Transverse colon (tissue), 3 donors: ENCODE measurements at regions not wholly inside any gene's neighbourhood (a gene's known extent, or its start where the extent isn't known, plus 50 kb on each side); places are given as distances from the start of the nearest gene placed in this dataset.

Experiments used
- POLR2A ChIP-seq: fragments of 450-650 bp; IDR thresholded peaks from one replicate; pipeline ENCODE4 v1.6.1; 2016; ENCODE audit warnings: antibody characterized with exemption, mild to moderate bottlenecking, moderate library complexity
- TF ChIP-seq, protein P1 (sequence below), 5 experiments: fragments of 200-600 bp in 3 of 5; fragments of 450-650 bp in 2 of 5; sonication (generic) in 3 of 5; IDR thresholded peaks; 1 replicate in 2 of 5; 2 replicates in 3 of 5; pipeline ENCODE4 v1.5.1; 2016 to 2017; ENCODE audit warnings: antibody characterized with exemption in 5 of 5, inconsistent platforms in 3 of 5, mild to moderate bottlenecking in 2 of 5, moderate library complexity in 1 of 5

DNA sequence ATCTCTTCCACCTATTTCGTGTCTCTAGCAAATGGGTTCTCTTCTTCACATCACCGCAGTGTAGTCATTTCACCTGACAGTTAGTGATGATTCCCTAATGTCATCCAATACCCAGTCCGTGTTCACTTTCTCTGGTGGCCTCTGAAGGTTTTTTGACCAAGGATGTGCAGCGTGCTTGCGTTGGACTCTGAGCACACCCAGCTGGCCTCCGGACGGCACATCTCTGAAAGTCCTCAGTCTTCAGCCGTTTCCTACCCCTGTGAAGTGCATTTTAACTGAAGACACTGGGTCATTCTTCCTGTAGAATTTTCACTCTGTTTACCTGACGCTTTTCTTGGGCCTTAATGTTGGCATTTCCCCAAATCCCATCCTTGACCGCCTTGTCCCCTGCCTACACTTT, 98.7 kb downstream of the ERMARD start:
- no peak for TF ChIP-seq POLR2A
- TF ChIP-seq, protein P1, sequence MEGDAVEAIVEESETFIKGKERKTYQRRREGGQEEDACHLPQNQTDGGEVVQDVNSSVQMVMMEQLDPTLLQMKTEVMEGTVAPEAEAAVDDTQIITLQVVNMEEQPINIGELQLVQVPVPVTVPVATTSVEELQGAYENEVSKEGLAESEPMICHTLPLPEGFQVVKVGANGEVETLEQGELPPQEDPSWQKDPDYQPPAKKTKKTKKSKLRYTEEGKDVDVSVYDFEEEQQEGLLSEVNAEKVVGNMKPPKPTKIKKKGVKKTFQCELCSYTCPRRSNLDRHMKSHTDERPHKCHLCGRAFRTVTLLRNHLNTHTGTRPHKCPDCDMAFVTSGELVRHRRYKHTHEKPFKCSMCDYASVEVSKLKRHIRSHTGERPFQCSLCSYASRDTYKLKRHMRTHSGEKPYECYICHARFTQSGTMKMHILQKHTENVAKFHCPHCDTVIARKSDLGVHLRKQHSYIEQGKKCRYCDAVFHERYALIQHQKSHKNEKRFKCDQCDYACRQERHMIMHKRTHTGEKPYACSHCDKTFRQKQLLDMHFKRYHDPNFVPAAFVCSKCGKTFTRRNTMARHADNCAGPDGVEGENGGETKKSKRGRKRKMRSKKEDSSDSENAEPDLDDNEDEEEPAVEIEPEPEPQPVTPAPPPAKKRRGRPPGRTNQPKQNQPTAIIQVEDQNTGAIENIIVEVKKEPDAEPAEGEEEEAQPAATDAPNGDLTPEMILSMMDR (IDR thresholded peaks at IDR 0.05): no peak
